ENCODE measurements at regions not wholly inside any gene's neighbourhood (a gene's known extent, or its start where the extent isn't known, plus 50 kb on each side); places are given as distances from the start of the nearest gene placed in this dataset.

- ATAC-seq = no peak
- DNase-seq (ENCODE audit: low spot score) = no peak
- intact Hi-C loops (cut with DNase I) = no loop called here
These were observed 316.2 kb upstream of the SMARCA2 start for GRCh38 chr9:1698991-1699390.

DNA sequence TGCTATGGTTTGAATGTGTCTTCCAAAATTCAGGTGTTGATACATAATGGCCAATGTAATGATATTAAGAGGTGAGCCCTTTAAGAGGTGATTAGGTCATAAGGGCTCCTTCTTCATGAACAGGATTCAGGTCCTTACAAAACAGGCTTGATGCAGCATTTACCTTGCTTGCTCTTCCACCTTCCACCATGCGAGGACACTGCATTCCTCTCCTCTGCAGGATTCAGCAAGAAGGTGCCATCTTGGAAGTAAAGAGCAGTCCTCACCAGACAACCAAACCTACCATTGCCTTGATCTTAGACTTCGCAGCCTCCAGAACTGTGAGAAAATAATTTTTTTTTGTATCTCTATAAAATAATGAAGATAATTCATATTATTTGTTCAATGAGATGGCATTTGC lies 314.0 kb upstream of the SMARCA2 start:
- no peak for ATAC-seq
- intact Hi-C loops (cut with DNase I) = no loop called here
- no peak for DNase-seq (ENCODE audit: low spot score)

GRCh38 chr9:1702701-1703100 lies 312.4 kb upstream of the SMARCA2 start:
- no peak for DNase-seq (ENCODE audit: low spot score)
- ATAC-seq = no peak
- intact Hi-C loops (cut with DNase I) = no loop called here

DNA sequence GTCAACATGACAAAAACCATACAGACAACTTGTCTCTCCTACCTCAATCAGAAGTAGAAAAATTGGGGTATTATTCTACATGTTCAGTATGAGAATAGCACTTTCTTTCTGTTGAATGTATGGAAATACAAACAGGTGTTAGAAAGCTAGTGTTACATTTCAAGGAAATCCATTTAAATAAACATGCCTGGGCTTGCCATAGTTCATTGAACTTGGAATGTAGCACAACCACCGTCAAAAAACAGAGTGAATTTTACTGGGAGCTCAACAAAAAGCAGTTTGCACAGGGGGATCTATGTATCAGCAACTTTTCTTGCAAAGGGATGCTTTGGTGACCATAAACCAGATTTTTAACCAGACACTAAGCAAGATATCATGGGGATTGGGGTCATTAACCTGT lies 307.9 kb upstream of the SMARCA2 start:
- intact Hi-C loops (cut with DNase I) = no loop called here
- ATAC-seq = no peak
- no peak for DNase-seq (ENCODE audit: low spot score)

- intact Hi-C loops (cut with DNase I) = no loop called here
- ATAC-seq (no peak), DNase-seq (ENCODE audit: low spot score) (no peak)
These were observed 306.9 kb upstream of the SMARCA2 start for GRCh38 chr9:1708219-1708618.

DNA sequence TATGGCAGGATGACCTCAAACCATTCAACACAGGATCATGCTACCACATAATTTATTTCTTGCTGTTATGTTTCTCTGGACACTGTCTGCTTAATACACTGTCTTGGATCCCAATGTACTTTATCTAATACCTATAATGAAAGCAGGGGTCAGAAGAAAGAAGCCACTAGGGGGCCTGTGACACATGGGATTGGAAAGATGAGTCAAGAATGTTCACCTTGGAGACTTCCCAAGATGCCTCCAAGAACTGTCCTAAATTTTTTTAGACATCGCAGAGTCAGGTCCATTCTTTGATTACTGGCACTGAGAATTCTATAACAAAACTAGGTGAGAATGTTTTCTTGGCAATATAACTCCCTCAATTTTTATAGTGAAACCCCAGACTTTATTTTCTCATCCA lies 305.8 kb upstream of the SMARCA2 start:
- intact Hi-C loops (cut with DNase I) = no loop called here
- no peak for ATAC-seq
- DNase-seq (ENCODE audit: low spot score) = no peak

DNA sequence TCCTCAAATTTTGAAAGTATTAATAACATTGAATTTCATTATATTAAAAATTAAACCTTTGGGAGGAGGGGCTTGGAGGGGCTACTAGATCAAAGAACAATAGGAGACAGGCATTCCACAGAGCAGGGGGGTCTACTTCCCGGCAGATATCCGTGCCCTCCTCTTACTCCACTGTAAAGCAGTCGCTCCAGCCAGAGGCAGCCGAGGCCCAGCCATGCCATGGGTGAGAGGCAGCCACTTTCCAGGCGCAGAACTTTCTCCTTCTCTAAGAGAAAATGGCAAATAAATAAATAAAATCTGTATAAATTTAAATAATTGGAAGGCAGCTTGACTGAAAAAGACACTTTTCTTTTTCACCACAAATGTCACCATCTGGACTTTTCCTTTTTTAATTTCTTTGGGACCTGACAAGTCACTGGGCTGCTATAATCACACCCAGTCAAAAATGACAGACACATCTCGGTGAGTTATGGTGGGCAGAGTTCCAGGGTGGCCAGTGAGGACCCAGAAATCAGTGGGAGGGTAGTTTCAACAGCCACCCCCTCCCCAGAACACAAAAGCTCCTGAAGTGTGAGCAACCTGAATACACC lies 302.2 kb upstream of the SMARCA2 start:
- intact Hi-C loops (cut with DNase I) = loop anchor here (10.0 kb wide), 1 partner anchor 252 kb away; no protein-coding TSS in a partner anchor

DNA sequence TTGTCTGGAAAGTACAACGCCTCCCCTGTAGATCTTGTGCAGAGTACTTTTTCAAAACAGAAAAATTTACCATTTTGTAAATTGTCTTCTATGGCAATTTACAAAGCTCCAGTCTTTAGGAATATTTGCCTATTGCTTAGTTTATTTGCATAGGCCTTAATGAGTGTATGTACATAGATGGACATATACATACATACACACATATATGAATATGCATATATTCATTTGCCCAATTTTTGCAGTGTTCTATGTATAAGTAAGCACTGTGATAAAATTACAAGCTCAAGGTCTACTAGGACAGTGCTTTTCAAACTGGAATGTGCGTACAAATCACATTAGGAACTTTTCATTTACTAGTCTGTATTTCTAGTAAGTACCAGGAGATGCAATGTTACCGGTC lies 301.3 kb upstream of the SMARCA2 start:
- intact Hi-C loops (cut with DNase I) = loop anchor here (10.0 kb wide), 1 partner anchor 251 kb away; no protein-coding TSS in a partner anchor
- no peak for DNase-seq (ENCODE audit: low spot score)
- ATAC-seq = no peak

More for the DNA sequence above, 302.2 kb upstream of the SMARCA2 start:
- no peak for DNase-seq (ENCODE audit: low spot score)
- no peak for ATAC-seq

DNA sequence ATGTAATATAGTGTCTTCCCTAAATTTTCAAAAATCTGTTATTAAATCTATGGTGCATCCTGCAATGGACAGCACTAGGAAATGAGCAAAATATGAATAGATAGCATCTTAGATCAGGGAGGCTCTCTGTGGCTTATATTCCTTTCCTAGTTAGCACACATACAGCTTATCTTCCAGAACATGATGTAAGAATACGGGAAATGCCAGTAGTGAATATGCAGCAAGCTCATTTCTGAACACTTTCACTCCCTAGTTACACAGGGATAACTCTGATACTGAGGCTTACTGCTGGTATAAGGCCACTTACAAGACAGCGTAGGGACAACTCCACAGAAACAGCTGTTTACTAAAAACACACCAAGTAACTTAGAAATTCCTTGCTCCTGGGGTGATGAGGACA lies 297.3 kb upstream of the SMARCA2 start:
- ATAC-seq = no peak
- intact Hi-C loops (cut with DNase I) = loop anchor here (10.0 kb wide), 1 partner anchor 247 kb away; no protein-coding TSS in a partner anchor
- no peak for DNase-seq (ENCODE audit: low spot score)

DNA sequence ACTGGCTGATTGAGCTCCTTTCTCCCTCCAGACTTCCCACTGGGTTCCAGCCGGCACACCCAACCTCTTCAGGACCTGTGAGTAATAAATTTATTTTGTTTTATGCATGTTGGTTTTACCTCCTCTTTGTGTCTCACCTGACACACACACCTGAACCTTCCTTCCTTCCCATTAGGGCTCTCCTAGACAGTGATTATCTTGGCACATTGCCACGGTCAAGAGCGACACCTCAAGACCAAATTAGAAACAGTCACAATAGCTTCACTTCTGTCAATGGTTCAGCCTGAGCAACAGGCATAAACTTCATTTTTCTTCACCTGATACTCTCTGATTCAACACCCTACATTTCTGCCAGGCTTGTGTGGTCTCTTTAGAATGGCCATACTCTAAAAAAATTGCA lies 296.3 kb upstream of the SMARCA2 start:
- no peak for DNase-seq (ENCODE audit: low spot score)
- no peak for ATAC-seq
- intact Hi-C loops (cut with DNase I) = loop anchor here (10.0 kb wide), 1 partner anchor 246 kb away; no protein-coding TSS in a partner anchor

DNA sequence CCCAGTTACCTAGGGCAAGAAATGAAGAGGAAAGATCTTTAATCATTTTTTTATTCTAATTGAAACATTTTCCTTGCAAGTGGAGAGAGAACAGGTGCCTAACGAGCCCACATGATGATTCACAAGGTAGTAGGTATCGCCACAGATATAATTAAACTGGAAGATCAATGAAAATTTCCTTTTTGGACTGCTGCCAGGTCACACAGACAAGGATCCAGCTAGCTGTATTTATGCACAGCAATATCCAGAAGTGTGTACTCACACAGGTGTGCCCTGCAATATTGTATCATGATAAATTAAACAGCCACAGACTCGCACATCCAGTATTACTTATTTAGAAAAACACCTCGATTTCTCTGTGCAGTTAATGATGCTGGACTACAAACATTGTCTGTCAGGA lies 294.0 kb upstream of the SMARCA2 start:
- ATAC-seq = no peak
- intact Hi-C loops (cut with DNase I) = no loop called here

DNA sequence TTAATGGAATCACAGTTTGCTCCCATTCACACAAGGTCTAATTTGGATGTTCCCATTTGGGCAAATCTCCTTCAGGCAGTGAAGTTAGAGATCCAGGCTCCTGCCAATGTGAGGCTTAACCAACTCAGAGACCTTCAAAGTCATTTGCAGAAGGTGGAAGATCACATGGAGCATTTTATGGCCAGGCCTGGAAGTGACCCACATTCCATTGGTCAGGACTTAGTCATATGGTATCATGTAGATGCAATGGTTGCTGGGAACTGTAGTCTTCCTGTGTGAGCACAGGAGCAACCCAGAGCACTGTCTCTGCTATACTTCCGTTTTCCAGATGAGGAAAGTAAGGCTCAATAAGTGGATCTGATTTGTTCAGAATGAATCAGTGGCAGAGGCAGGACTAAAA lies 292.7 kb upstream of the SMARCA2 start:
- intact Hi-C loops (cut with DNase I) = no loop called here
- no peak for DNase-seq (ENCODE audit: low spot score)
- no peak for ATAC-seq

More for the DNA sequence above, 294.0 kb upstream of the SMARCA2 start:
- no peak for DNase-seq (ENCODE audit: low spot score)

GRCh38 chr9:1723522-1724015 lies 291.6 kb upstream of the SMARCA2 start:
- intact Hi-C loops (cut with DNase I) = no loop called here
- no peak for ATAC-seq
- no peak for DNase-seq (ENCODE audit: low spot score)

- DNase-seq (ENCODE audit: low spot score) (no peak), ATAC-seq (no peak)
- intact Hi-C loops (cut with DNase I) = no loop called here
These were observed 288.0 kb upstream of the SMARCA2 start for GRCh38 chr9:1726993-1727759.

- DNase-seq (ENCODE audit: low spot score) = no peak
- ATAC-seq = no peak
- intact Hi-C loops (cut with DNase I) = no loop called here
These were observed 285.5 kb upstream of the SMARCA2 start for GRCh38 chr9:1729631-1730030.

- ATAC-seq = no peak
- no peak for DNase-seq (ENCODE audit: low spot score)
- intact Hi-C loops (cut with DNase I) = no loop called here
These were observed 282.5 kb upstream of the SMARCA2 start for GRCh38 chr9:1732670-1733069.

DNA sequence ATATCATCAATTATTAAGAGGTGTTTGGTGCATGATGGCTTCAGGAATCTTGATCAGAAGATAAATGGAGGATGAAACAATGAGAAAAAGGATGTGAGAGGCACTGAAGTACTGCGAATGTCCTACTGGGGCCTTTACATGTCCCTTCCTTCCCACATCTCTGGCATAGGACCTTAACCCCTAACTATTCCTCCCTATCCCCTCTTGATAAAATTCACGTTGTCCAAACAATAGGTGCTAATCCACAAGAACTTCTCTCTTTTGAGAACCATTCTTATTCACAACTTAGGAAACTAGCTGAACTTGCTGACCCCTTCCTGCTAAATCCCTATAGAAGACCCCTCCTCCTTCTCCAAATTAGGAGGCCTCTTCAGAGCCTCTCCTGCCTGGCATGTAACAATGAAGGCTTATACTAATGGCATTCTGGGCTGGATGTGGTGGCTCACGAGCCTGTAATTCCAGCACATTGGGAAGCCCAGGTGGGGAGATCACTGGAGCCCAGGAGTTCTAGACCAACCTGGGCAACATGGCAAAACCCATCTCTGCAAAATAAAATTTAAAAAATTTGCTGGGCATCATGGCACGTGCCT lies 276.5 kb upstream of the SMARCA2 start:
- ATAC-seq = no peak
- DNase-seq (ENCODE audit: low spot score) = no peak
- intact Hi-C loops (cut with DNase I) = no loop called here

- intact Hi-C loops (cut with DNase I) = no loop called here
- no peak for DNase-seq (ENCODE audit: low spot score)
- no peak for ATAC-seq
These were observed 271.8 kb upstream of the SMARCA2 start for GRCh38 chr9:1743121-1743960.

- no peak for DNase-seq (ENCODE audit: low spot score)
- no peak for ATAC-seq
- intact Hi-C loops (cut with DNase I) = no loop called here
These were observed 269.2 kb upstream of the SMARCA2 start for GRCh38 chr9:1745980-1746379.

All from sciatic nerve (tissue), 2 donors.